Erythroblast (primary cell): ENCODE measurements at regions not wholly inside any gene's neighbourhood (a gene's known extent, or its start where the extent isn't known, plus 50 kb on each side); places are given as distances from the start of the nearest gene placed in this dataset.
"Not testable (repeated sequence)": the region's sequence is repeated elsewhere in the genome, so short reads cannot be mapped to it uniquely, and the experiment has no call there.

Experiments
- DNase-seq, 2 experiments: peaks; one replicate each; lab custom pipeline; 2025; lab: John Stamatoyannopoulos, UW
- GATA1 ChIP-seq: IDR thresholded peaks from 2 replicates; pipeline ENCODE4 v1.6.1; 2011; ENCODE audit warnings: low read depth, mild to moderate bottlenecking, control low read depth, low read length, moderate library complexity
- POLR2A ChIP-seq: IDR thresholded peaks from 2 replicates; pipeline ENCODE4 v1.6.1; 2011; ENCODE audit warnings: mild to moderate bottlenecking, low read length

DNA sequence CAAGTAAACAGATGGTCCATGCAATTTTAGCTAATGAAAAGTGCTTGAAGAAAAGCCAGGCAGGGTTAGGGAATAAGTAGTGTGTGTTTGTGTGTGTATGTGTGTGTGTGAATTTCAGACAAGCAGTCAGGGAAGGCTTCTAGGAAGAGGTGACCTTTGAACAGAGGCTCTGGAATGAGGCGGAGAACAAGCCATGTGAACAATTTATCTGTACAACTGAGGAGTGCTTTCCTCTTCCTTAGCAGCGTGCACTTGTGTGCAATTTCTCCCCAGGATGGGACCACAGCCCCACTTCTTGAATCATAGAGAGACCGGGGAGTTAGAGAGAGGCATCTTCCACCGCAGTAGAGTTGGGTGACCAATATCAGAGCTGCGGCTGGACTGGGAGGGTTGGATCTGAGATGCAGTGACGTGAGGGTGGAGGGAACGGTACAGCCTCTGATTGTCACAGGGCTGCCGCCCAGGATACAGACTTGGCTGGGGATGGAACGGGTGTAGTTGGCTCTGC lies 69.2 kb upstream of the FAM171A1 start:
- no peak for TF ChIP-seq POLR2A
- no peak for TF ChIP-seq GATA1

DNA sequence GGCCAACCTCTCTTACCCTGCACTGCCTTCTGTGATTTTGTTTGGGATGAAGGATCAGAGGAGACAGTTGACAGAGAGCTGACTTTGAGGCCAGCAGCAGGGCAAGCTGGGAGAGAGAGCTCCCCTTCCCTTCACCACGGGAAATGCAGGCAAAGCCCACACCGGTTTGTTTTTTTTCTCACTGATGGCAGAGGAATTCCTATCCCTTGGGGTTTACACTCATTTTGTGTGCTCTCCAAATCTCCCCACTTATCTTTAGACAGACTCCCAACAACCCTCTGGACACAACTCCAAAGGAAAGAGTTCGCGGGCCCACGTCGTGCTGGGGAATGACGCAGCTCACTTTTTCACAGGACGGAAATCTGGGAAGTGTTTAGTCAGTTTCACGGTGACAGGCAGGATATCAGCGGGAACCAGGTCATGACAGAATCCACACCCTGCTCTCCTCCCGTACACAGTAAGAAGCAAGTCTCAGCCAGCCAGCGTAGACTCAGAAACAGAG lies 68.3 kb upstream of the FAM171A1 start:
- peak; percentile 43 to 55 for DNase-seq
- no peak for TF ChIP-seq POLR2A
- no peak for TF ChIP-seq GATA1

More for the DNA sequence above, 69.2 kb upstream of the FAM171A1 start:
- DNase-seq = peak in 1 of 2 experiments; percentile 7

DNA sequence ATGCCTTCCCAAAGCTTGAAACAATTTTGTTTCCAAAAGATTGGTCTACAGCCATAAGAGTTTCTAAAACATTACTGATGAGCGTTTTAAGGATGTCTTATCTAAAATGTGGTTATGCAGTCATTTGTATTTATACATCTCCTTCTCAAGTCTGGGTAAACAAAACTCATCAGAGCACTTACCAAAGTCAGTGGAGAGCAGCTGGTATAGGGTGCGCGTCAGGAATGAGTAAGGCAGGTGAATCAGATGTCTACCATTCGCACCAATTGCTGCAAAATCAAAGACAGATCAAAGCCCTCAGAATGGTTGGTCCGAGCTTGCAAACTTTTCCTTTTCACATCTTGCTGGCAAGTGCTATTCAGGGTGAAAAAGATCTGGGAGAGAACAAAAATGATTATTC lies 65.6 kb upstream of the FAM171A1 start:
- no peak for DNase-seq
- TF ChIP-seq POLR2A = no peak
- TF ChIP-seq GATA1 = no peak

DNA sequence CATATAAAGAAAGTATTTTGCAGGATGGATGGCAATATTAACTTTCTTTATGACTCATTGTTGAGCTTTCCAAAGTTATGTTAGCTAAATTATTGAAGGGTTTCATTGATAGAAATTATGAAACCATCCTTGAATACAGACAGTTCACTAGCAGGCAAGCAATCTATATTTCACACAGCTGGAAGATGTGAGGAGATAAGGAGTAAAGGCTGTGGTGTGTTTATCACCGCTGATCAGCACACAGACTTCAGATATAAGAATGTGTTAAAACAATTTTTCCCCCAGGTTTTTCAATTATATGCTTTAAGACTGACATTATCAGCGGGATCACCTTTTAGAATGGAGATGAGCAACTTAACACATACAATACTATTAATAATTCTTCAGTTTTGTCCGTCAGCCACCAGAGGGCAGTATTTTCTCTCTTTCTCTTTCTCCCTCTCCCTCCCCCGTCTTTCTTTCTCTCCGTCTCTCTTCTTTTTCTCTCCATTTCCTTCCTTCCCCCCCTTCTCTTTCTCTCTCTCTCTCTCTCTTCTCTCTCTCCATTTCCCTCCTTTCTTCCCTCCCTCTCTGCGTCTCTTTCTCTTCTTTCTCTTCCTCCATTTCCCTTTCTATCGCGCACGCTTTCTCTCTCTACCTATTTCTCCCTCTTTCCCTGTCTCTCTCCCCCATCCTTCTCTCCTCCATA lies 62.9 kb upstream of the FAM171A1 start:
- peak; percentile 78 to 84 for DNase-seq
- no peak for TF ChIP-seq GATA1
- no peak for TF ChIP-seq POLR2A

DNA sequence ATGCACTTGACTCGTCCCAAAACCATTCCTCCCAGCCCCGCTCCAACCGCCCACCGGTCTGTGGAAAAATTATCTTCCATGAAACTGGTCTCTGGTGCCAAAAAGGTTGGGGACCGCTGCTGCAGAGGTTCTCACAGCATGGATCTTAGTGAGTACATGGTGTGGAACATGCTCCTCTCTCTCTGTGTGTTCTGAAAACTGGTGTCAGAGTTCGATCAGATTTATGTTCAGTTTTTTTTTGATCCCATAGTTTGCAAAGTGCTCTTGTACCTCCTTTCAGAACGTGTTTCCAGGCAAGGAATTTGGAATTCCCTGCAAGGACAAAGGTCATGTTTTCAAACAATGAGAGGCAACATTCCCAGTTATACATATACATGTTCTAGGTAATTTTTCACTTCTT lies 61.2 kb upstream of the FAM171A1 start:
- DNase-seq = no peak
- no peak for TF ChIP-seq POLR2A
- no peak for TF ChIP-seq GATA1

DNA sequence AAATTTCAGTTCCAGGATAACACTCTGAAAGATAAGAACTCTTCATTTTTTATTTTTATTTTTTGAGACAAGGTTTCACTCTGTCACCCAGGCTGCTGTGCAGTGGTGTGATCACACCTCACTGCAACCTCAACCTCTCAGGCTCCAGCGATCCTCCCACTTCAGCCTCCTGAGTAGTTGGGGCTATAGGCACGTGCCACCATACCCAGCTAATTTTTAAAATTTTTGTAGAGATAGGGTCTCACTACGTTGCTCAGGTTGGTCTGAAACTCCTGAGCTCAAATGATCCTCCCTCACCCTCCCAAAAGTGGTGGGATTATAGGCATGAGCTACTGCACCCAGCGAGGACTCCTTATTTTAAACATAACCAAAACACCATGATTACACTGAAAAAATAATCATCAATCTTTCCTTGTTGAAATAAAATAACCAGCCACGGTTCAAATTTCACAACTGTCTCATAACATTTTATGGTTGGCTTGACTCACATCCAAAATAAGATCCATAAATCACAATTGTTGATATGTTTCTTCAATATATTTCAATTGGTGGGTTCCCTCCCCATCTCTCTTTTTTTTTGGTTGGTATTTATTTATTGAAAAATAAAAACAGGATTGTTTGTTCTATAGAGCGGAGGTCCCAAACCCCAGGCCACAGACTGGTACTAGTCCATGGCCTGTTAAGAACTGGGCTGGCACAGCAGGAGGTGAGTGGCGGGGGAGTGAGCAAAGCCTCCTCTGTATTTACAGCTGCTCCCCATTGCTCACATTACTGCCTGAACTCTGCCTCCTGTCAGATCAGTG lies 60.1 kb upstream of the FAM171A1 start:
- no peak for DNase-seq
- no peak for TF ChIP-seq GATA1
- TF ChIP-seq POLR2A = no peak

DNA sequence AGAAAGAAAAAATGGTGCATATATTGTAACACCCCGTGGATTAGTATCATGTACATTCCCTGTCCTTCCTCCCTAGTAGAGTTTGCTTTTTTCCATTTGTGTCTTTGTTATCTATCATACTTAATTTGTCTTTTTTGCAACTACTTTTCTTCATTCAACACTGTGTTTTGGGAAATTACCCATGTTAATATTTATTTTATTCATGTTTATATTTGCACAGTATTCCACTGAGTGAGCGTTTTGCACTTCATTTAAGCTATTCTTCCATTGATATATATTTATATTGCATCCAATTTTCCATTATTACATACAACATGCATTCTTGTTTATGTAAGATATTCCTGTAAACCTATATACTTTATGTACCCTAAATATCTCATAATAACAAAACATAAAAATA lies 57.6 kb upstream of the FAM171A1 start:
- DNase-seq = no peak
- TF ChIP-seq POLR2A (no peak), GATA1 (no peak)

DNA sequence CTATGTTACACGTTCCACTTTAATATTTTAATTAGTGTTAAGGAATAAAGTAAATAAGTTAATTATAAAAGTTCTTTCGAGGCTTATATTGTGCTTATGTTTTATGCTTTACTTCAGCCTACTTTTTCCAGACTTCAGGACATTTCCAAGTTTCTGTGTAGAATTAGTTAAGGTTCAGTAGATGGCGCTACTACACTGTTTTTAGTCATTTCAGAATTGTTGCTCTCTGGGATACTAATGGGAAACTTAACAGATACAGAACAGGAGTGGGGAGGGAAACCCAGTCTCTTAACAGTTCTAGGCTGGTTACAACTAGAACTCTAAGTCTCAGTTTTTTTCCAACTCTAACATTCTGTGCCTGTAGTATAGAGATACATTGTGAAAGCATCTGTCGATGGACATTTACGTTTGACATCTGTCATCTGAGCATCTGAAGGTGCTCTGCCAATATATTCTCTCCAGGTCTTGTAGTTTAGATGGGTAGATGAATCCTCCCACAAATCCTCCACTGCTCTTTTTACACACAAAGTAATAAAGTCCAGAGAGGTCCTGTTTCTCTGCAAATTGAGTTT lies 56.8 kb upstream of the FAM171A1 start:
- TF ChIP-seq GATA1 = no peak
- TF ChIP-seq POLR2A = no peak
- DNase-seq = peak; percentile 39 to 64

DNA sequence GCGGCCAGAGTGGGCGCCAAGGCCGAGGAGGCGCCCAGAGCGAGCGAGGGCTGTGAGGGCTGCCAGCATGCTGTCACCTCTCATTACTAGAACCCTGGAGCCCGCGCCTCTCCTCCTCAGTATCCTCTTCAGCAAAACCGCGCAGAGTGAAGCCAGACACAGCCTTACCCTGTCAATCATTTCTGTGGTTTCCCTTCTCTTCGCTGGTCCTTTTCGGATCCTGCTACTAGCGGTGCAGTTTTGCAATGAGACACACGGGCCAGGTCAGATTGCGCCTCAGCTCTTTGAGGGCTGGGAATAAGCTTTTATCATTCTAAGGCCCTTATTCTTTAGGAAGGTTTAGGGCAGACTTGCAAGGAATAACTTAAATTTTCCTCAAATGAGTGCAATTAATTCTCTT lies 55.5 kb upstream of the FAM171A1 start:
- DNase-seq = no peak

DNA sequence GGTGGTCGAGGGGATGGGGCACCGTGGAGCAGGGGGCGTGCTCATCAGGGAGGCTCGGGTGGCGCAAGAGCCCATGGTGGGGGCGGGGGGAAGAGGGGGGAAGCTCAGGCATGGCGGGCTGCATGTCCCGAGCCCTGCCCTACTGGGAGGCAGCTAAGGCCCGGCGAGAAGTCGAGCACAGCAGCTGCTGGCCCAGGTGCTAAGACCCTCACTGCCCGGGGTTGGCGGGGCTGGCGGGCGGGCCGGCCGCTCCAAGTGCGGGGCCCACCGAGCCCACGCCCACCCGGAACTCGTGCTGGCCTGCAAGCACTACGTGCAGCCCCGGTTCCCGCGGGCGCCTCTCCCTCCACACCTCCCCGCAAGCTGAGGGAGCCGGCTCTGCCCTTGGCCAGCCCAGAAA lies 55.0 kb upstream of the FAM171A1 start:
- no peak for DNase-seq
- TF ChIP-seq POLR2A = no peak
- TF ChIP-seq GATA1 = no peak

More for the DNA sequence above, 55.5 kb upstream of the FAM171A1 start:
- no peak for TF ChIP-seq POLR2A
- TF ChIP-seq GATA1 = no peak

DNA sequence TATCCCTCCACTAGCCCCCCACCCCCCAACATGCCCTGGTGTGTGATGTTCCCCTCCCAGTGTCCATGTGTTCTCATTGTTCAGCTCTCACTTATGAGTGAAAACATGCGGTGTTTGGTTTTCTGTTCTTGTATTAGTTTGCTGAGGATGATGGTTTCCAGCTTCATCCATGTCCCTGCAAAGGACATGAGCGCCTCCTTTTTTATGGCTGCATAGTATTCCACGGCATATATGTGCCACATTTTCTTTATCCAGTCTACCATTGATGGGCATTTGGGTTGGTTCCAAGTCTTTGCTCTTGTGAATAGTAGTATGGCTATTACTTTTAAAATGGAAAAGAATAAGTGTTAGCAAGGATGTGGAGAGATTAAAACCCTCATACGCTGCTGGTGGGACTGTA lies 50.8 kb upstream of the FAM171A1 start:
- not testable (repeated sequence) for DNase-seq
